Neural progenitor cell (in vitro differentiated cells): ENCODE measurements at regions not wholly inside any gene's neighbourhood (a gene's known extent, or its start where the extent isn't known, plus 50 kb on each side); places are given as distances from the start of the nearest gene placed in this dataset.
A peak's percentile ranks its signal among the peaks of the same experiment; 100 is the strongest.

ENCODE experiments used
- DNase-seq: peaks from one replicate; pipeline ENCODE4 v3.0.0-alpha.2; 2016; ENCODE audit warnings: low spot score
- H2AFZ ChIP-seq: fragments of 200-600 bp; sonication (generic); replicated peaks from 2 replicates; pipeline ENCODE4 v1.6.1; 2016; ENCODE audit warnings: antibody characterized with exemption
- H3F3A ChIP-seq: fragments of 200-600 bp; sonication (generic); 2 replicates; pipeline ENCODE4 v1.6.1; 2016; ENCODE audit warnings: antibody characterized with exemption, low read depth
- H3K27ac ChIP-seq: fragments of 200-600 bp; sonication (generic); 2 replicates; pipeline ENCODE4 v1.5.1; 2016; ENCODE audit warnings: mild to moderate bottlenecking
- H3K27me3 ChIP-seq: fragments of 200-600 bp; sonication (generic); 2 replicates; pipeline ENCODE4 v1.6.1; 2016; ENCODE audit warnings: mild to moderate bottlenecking, moderate library complexity
- H3K36me3 ChIP-seq: fragments of 200-600 bp; sonication (generic); 2 replicates; pipeline ENCODE4 v1.5.1; 2016
- H3K4me1 ChIP-seq: fragments of 200-600 bp; sonication (generic); 2 replicates; pipeline ENCODE4 v1.6.1; 2016; ENCODE audit warnings: mixed run types
- H3K4me2 ChIP-seq: fragments of 200-600 bp; sonication (generic); 2 replicates; pipeline ENCODE4 v1.6.1; 2016
- H3K4me3 ChIP-seq: fragments of 200-600 bp; sonication (generic); 2 replicates; pipeline ENCODE4 v1.5.1; 2016
- H3K79me2 ChIP-seq: fragments of 200-600 bp; sonication (generic); 2 replicates; pipeline ENCODE4 v1.6.1; 2016; ENCODE audit warnings: low read depth
- H3K9ac ChIP-seq: fragments of 200-600 bp; sonication (generic); 2 replicates; pipeline ENCODE4 v1.6.1; 2016
- H3K9me3 ChIP-seq: fragments of 200-600 bp; sonication (generic); 2 replicates; pipeline ENCODE4 v1.5.1; 2016; ENCODE audit warnings: low read depth
- H4K20me1 ChIP-seq: fragments of 200-600 bp; sonication (generic); 2 replicates; pipeline ENCODE4 v1.6.1; 2016; ENCODE audit warnings: low read depth
- H3K27ac Mint-ChIP-seq: 3 replicates; pipeline ENCODE4 v1.8.0; 2021; ENCODE audit warnings: mixed read lengths
- H3K27me3 Mint-ChIP-seq: 2 replicates; pipeline ENCODE4 v1.8.0; 2022; ENCODE audit warnings: low read depth, mild to moderate bottlenecking, inconsistent platforms, moderate library complexity, mixed read lengths; ENCODE audit not compliant: insufficient read depth
- H3K36me3 Mint-ChIP-seq: 3 replicates; pipeline ENCODE4 v1.8.0; 2021; ENCODE audit warnings: mixed read lengths
- H3K4me1 Mint-ChIP-seq: 3 replicates; pipeline ENCODE4 v1.8.0; 2021; ENCODE audit warnings: mixed read lengths
- H3K4me3 Mint-ChIP-seq: 3 replicates; pipeline ENCODE4 v1.8.0; 2021; ENCODE audit warnings: mild to moderate bottlenecking, moderate library complexity, mixed read lengths
- H3K9me3 Mint-ChIP-seq: 3 replicates; pipeline ENCODE4 v1.8.0; 2020; ENCODE audit warnings: mixed read lengths
- CTCF ChIP-seq: fragments of 200-600 bp; sonication (generic); IDR thresholded peaks from 2 replicates; pipeline ENCODE4 v1.5.1; 2017; ENCODE audit warnings: antibody characterized with exemption, mild to moderate bottlenecking
- EZH2 ChIP-seq: fragments of 200-600 bp; sonication (generic); IDR thresholded peaks from 2 replicates; pipeline ENCODE4 v1.6.1; 2017; ENCODE audit warnings: antibody characterized with exemption, mild to moderate bottlenecking, moderate library complexity
- EZH2phosphoT487 ChIP-seq: fragments of 200-600 bp; sonication (generic); IDR thresholded peaks from 2 replicates; pipeline ENCODE4 v1.6.1; 2017; ENCODE audit warnings: antibody characterized with exemption

GRCh38 chr13:99844421-99844820 is 127.1 kb downstream of the ZIC5 start:
- Histone ChIP-seq H3K36me3 (no peaks in the 10 kb centered on the region), H3K9ac (no peak overlapping the region), H3K9me3 (no peaks in the 10 kb centered on the region), H4K20me1 (no peaks in the 10 kb centered on the region), H3K4me2 (no peak overlapping the region), H3K27ac (no peak overlapping the region), H3K4me1 (peaks cover 13% of the 10 kb centered on the region), H2AFZ (no peak overlapping the region), H3K4me3 (no peak overlapping the region), H3K27me3 (no peaks in the 10 kb centered on the region), H3K79me2 (no peaks in the 10 kb centered on the region), H3F3A (peaks cover 9% of the 10 kb centered on the region)
- DNase-seq = no peak
- TF ChIP-seq EZH2 (no peak), EZH2phosphoT487 (no peak), CTCF (no peak)
- Mint-ChIP-seq H3K4me1 (peaks cover 23% of the 10 kb centered on the region), H3K27ac (peak overlapping the region; percentile 34), H3K9me3 (peaks cover 2% of the 10 kb centered on the region), H3K4me3 (no peak overlapping the region), H3K27me3 (peaks cover 3% of the 10 kb centered on the region), H3K36me3 (peaks cover 48% of the 10 kb centered on the region)

DNA sequence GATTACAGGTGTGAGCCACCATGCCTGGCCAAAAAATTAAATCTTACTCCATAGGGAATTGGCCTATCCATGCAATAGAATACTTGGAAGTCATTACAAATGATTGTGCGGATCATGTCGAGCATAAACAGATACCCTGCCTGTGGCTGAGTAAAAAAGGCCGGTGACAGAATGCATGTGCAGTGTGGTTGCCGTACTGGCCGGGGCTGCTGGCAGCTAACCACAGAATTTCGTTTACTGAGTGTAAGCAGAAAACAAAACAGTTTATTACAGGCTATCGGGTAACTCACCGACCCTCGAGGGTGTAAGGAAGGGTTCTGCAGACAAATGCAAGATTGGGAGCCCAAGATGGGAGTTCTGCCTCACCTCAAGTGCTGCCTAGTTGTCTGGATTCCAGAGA is 127.7 kb downstream of the ZIC5 start:
- no peaks in the 10 kb centered on the region for H4K20me1 ChIP-seq
- H3K79me2 ChIP-seq = no peaks in the 10 kb centered on the region
- no peak for TF ChIP-seq EZH2
- no peak for TF ChIP-seq EZH2phosphoT487
- no peak for TF ChIP-seq CTCF
- DNase-seq = no peak
- no peak overlapping the region for H3K9ac ChIP-seq
- H3F3A ChIP-seq = peaks cover 9% of the 10 kb centered on the region
- no peaks in the 10 kb centered on the region for H3K9me3 ChIP-seq
- H3K4me1 Mint-ChIP-seq = peaks cover 23% of the 10 kb centered on the region
- H3K4me3 Mint-ChIP-seq = no peak overlapping the region
- no peaks in the 10 kb centered on the region for H3K9me3 Mint-ChIP-seq
- no peak overlapping the region for H2AFZ ChIP-seq
- H3K27ac Mint-ChIP-seq = peak overlapping the region; percentile 74
- peaks cover 13% of the 10 kb centered on the region for H3K4me1 ChIP-seq
- H3K36me3 ChIP-seq = no peaks in the 10 kb centered on the region
- H3K4me3 ChIP-seq = no peak overlapping the region
- peaks cover 3% of the 10 kb centered on the region for H3K27me3 Mint-ChIP-seq
- H3K27ac ChIP-seq = no peak overlapping the region
- no peaks in the 10 kb centered on the region for H3K27me3 ChIP-seq
- peaks cover 46% of the 10 kb centered on the region for H3K36me3 Mint-ChIP-seq
- no peak overlapping the region for H3K4me2 ChIP-seq

DNA sequence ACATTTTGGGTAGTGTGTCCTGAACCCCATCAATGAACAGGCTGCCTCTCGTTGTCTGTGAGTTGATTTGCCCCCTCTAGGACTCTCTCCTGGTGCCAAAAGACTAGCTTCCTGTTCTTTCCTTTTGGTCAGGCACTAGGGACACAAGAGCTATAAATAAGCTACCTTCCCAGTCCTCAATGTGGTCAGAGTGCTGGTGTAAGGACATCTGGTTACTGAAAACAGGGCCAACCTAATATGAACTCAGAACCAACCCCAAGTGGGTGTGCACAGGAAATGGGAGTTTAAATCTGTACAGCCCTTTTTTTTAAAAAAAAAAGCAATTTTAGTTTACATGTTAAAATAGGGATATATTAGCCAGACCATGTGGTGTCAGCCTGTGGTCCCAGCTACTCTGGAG is 129.2 kb downstream of the ZIC5 start:
- Mint-ChIP-seq H3K9me3 (peaks cover 2% of the 10 kb centered on the region), H3K27me3 (peaks cover 2% of the 10 kb centered on the region), H3K4me1 (peaks cover 18% of the 10 kb centered on the region), H3K4me3 (no peak overlapping the region), H3K36me3 (peaks cover 50% of the 10 kb centered on the region), H3K27ac (peak overlapping the region; percentile 36)
- no peak for DNase-seq
- H2AFZ ChIP-seq = no peak overlapping the region
- no peaks in the 10 kb centered on the region for H3K27me3 ChIP-seq
- TF ChIP-seq CTCF (no peak), EZH2phosphoT487 (no peak), EZH2 (no peak)
- H3K4me1 ChIP-seq = peaks cover 8% of the 10 kb centered on the region
- no peak overlapping the region for H3K4me2 ChIP-seq
- no peaks in the 10 kb centered on the region for H3K9me3 ChIP-seq
- no peak overlapping the region for H3K27ac ChIP-seq
- no peaks in the 10 kb centered on the region for H3K36me3 ChIP-seq
- H4K20me1 ChIP-seq = no peaks in the 10 kb centered on the region
- H3K79me2 ChIP-seq = no peaks in the 10 kb centered on the region
- no peak overlapping the region for H3K4me3 ChIP-seq
- H3K9ac ChIP-seq = no peak overlapping the region
- peaks cover 9% of the 10 kb centered on the region for H3F3A ChIP-seq

DNA sequence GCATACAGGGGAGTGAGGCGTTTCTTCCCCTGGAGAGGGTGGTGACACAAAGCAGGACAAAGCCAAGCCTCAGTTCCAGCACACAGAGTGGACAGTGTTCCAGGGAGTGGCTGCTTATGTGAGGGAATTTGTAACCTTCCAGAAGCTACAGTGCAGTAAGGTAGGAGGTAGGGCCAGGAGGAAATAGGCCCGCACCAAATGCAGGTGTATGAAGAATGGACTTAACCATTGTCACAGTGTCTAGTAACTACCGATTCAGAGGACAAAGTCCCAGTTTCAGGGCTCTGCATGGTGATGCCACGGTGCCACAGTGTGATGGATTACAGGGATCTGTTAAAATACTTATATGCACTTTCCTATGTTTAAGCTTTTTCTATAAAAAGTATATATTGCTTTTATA is 135.3 kb downstream of the ZIC5 start:
- no peak for DNase-seq
- peaks cover 13% of the 10 kb centered on the region for H3K4me1 ChIP-seq
- peaks cover 14% of the 10 kb centered on the region for H3K27me3 Mint-ChIP-seq

More for the DNA sequence above, 135.3 kb downstream of the ZIC5 start:
- H3K79me2 ChIP-seq = no peaks in the 10 kb centered on the region
- Mint-ChIP-seq H3K4me1 (peaks cover 21% of the 10 kb centered on the region), H3K4me3 (no peak overlapping the region), H3K36me3 (peaks cover 49% of the 10 kb centered on the region), H3K27ac (no peak overlapping the region), H3K9me3 (peaks cover 2% of the 10 kb centered on the region)
- no peak overlapping the region for H3K4me3 ChIP-seq
- no peak overlapping the region for H3K9ac ChIP-seq
- H3F3A ChIP-seq = no peaks in the 10 kb centered on the region
- H3K27ac ChIP-seq = no peak overlapping the region
- TF ChIP-seq CTCF = no peak
- no peak for TF ChIP-seq EZH2
- TF ChIP-seq EZH2phosphoT487 = no peak
- no peak overlapping the region for H2AFZ ChIP-seq
- H4K20me1 ChIP-seq = no peaks in the 10 kb centered on the region
- H3K27me3 ChIP-seq = no peaks in the 10 kb centered on the region
- no peaks in the 10 kb centered on the region for H3K9me3 ChIP-seq
- no peak overlapping the region for H3K4me2 ChIP-seq
- H3K36me3 ChIP-seq = no peaks in the 10 kb centered on the region
